Astrocyte of the cerebellum (primary cell): ENCODE measurements at regions not wholly inside any gene's neighbourhood (a gene's known extent, or its start where the extent isn't known, plus 50 kb on each side); places are given as distances from the start of the nearest gene placed in this dataset.

Experiments used
- DNase-seq: peaks from one replicate; pipeline ENCODE4 v3.0.0-alpha.2; 2011; ENCODE audit warnings: low read depth
- H3K4me3 ChIP-seq: 2 replicates; pipeline ENCODE4 v1.5.1; 2011; ENCODE audit warnings: mild to moderate bottlenecking, low read depth, low read length, moderate library complexity
- CTCF ChIP-seq: IDR thresholded peaks from 2 replicates; pipeline ENCODE4 v1.5.1; 2012; ENCODE audit warnings: low read length, low read depth, moderate library complexity, mild to moderate bottlenecking; ENCODE audit errors: missing control alignments
- in situ Hi-C: cut with HindIII; loops from 2 replicates; pipeline ENCODE4 v1.10.0; 2017; ENCODE audit warnings: low sequenced_read_pairs

GRCh38 chr6:142699391-142699790 lies 245.6 kb downstream of the HIVEP2 start:
- in situ Hi-C loops = no loop called here
- TF ChIP-seq CTCF = no peak
- DNase-seq = no peak
- no peak overlapping the region for H3K4me3 ChIP-seq

- no peak overlapping the region for H3K4me3 ChIP-seq
- no peak for DNase-seq
- in situ Hi-C loops = no loop called here
- no peak for TF ChIP-seq CTCF
Observed at GRCh38 chr6:142700032-142700431, 244.9 kb downstream of the HIVEP2 start.

- no peak overlapping the region for H3K4me3 ChIP-seq
- DNase-seq = no peak
- no peak for TF ChIP-seq CTCF
- in situ Hi-C loops = no loop called here
Observed at GRCh38 chr6:142700671-142701312, 244.2 kb downstream of the HIVEP2 start.
